ENCODE measurements at regions not wholly inside any gene's neighbourhood (a gene's known extent, or its start where the extent isn't known, plus 50 kb on each side); places are given as distances from the start of the nearest gene placed in this dataset.

DNA sequence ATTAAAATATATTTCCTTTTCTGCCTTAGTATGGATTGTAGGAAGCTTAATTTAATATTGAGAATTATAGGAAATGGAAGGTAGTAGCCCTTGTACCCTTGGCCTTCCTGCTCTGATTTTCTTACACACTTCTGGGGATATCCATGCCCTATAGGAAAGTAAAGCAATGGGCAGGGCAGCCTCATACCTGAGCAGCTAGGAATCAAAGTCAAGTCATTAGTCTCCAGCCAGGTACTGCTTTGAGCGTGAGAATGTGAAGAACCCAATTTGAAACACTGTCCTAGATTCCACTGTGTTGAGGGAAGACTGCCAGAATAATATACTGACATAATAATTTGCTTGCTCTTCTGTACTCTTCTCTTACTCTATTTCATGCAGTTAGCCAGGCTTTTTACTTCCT lies 51.0 kb upstream of the L3MBTL3 start:
- Histone ChIP-seq H3K9ac (ENCODE audit: low read depth, low read length) (no peak overlapping the region), H3K27me3 (ENCODE audit: control insufficient read depth, insufficient read depth, low read length) (no peaks in the 10 kb centered on the region), H3K27ac (ENCODE audit: low read depth, low read length) (no peak overlapping the region), H3K9me3 (ENCODE audit: control insufficient read depth, insufficient read depth, low read length) (peaks cover 6% of the 10 kb centered on the region; the same call in 1 of the 2 replicates), H3K36me3 (ENCODE audit: control insufficient read depth, insufficient read depth, low read length) (no peaks in the 10 kb centered on the region), H3K4me3 (ENCODE audit: low read depth, low read length) (no peak overlapping the region), H3K4me1 (ENCODE audit: control insufficient read depth, insufficient read depth, low read length) (peaks cover 14% of the 10 kb centered on the region; the same call in 1 of the 2 replicates)

DNA sequence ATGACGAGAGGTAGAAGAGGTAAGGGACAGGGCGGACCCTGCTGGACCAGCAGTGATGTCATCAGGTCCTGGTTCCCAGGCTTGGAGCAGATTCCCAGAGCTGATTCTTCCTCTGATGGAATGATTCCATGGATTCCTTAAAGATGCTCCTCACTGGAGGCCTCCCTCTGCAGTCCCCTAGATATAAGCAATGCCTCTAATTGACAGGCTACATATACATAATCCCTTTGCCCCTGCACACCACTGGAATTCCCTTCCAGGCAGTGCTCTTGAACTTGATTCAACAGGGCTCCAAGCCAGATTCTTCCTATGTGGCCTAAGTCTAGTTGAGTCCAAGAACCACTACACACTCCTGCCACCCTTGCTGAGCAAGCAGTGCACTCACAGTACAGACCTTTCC lies 52.3 kb upstream of the L3MBTL3 start:
- Histone ChIP-seq H3K27me3 (ENCODE audit: control insufficient read depth, insufficient read depth, low read length) (no peaks in the 10 kb centered on the region), H3K9me3 (ENCODE audit: control insufficient read depth, insufficient read depth, low read length) (peaks cover 6% of the 10 kb centered on the region; the same call in 1 of the 2 replicates), H3K36me3 (ENCODE audit: control insufficient read depth, insufficient read depth, low read length) (no peaks in the 10 kb centered on the region), H3K4me1 (ENCODE audit: control insufficient read depth, insufficient read depth, low read length) (peaks cover 14% of the 10 kb centered on the region; the same call in 1 of the 2 replicates), H3K27ac (ENCODE audit: low read depth, low read length) (no peak overlapping the region), H3K4me3 (ENCODE audit: low read depth, low read length) (no peak overlapping the region), H3K9ac (ENCODE audit: low read depth, low read length) (no peak overlapping the region)

DNA sequence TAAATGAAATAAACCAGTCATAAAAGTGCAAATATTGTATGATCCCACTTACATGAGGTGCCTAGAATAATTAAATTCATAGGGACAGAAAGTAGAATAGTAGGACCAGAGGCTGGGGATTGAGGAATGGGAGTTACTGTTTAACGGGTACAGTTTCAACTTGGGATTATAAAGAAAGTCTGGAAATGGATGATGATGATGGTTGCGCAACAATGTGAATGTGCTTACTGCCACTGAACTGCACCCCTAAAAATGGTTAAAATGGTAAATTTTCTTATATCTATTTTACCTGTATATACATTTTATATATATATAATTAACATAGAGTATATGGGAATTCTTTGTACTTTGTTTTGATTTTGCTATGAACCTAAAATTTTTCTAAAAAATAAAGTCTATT lies 53.3 kb upstream of the L3MBTL3 start:
- no peak overlapping the region for H3K9ac ChIP-seq (ENCODE audit: low read depth, low read length)
- no peak overlapping the region for H3K4me3 ChIP-seq (ENCODE audit: low read depth, low read length)
- peaks cover 6% of the 10 kb centered on the region; the same call in 1 of the 2 replicates for H3K9me3 ChIP-seq (ENCODE audit: control insufficient read depth, insufficient read depth, low read length)
- H3K36me3 ChIP-seq (ENCODE audit: control insufficient read depth, insufficient read depth, low read length), result no peaks in the 10 kb centered on the region
- H3K27me3 ChIP-seq (ENCODE audit: control insufficient read depth, insufficient read depth, low read length), result no peaks in the 10 kb centered on the region
- peaks cover 14% of the 10 kb centered on the region; the same call in 1 of the 2 replicates for H3K4me1 ChIP-seq (ENCODE audit: control insufficient read depth, insufficient read depth, low read length)
- H3K27ac ChIP-seq (ENCODE audit: low read depth, low read length), result no peak overlapping the region

DNA sequence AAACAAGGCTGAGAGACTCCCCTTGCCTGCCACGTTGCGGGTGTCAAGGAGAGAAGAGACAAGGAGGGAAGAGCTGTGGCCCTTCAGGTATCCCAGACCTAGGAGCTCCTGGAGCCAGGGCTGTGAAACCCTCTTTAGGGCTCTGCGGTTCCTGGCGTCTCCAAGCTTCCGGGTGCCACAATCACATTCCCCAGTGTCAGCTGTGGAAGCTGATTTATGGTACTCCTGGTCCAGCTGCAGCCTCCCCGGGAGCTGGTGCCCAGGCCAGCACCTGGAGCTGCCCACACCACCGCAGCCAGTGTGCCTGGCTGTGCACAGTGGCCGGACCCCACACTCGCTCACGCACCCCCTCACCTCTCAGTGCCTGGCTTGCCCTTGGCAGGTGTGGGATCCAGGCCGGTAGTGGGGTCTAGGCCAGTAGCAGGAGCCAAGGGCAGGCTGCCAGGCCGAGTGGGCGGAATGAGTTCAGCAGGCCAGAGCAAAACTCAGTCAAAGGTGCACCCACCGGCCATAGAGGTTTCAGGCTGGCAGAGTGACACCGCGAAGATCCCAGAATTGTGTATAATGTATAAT lies 58.9 kb upstream of the L3MBTL3 start:
- Histone ChIP-seq H3K9me3 (ENCODE audit: control insufficient read depth, insufficient read depth, low read length) (0 out of 2 replicates have a peak, but pooled peaks cover 2% of the 10 kb centered on the region), H3K27me3 (ENCODE audit: control insufficient read depth, insufficient read depth, low read length) (no peaks in the 10 kb centered on the region), H3K36me3 (ENCODE audit: control insufficient read depth, insufficient read depth, low read length) (no peaks in the 10 kb centered on the region), H3K4me1 (ENCODE audit: control insufficient read depth, insufficient read depth, low read length) (no peaks in the 10 kb centered on the region), H3K4me3 (ENCODE audit: low read depth, low read length) (no peak overlapping the region), H3K9ac (ENCODE audit: low read depth, low read length) (no peak overlapping the region), H3K27ac (ENCODE audit: low read depth, low read length) (no peak overlapping the region)

DNA sequence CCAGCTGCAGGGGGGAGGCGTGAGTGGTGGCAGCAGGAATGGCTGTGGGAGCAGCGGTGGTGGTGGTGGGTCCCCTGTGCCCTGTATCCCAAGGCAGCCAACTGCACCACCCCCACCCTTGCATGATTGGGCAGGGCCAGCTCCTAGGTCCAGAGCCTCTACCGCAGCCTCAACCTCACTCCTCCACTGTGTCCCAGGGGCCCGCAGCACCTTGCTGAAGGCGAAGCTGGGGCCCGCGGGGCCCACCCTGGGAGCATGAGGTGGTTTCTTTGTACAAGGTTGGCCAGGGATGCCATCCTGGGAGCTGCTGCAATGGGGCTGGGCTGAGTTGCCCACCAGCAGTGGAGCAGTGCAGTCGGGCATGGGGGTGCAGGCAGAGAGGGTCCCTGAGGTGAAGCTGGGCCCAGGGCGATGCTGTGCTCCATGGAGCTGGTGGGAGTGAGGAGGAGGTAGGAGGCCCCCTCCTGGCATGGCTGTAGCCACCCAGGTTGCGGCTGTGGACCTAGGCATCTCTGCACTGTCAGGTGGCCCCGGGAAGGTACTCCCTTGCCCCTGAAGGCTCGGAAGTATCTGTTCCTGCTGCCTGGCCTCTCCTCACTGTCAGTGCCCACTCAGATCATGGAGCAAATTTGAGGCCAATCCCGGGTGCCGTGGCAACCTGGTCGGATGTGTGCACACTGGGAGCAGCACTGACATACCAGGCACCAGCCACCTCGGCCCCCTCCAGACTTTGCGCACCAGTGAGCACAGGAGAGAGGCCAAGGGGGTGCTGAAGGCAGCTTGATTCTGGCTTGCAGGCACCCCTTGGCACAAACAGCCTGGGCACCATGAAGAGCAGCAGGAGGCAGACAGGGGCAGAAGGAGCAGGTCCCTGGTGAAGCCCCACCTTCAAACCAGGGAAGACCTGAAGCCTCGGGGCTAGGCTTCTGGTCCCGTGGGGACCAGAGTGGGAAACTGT lies 60.2 kb upstream of the L3MBTL3 start:
- H3K36me3 ChIP-seq (ENCODE audit: control insufficient read depth, insufficient read depth, low read length), result no peaks in the 10 kb centered on the region
- no peak overlapping the region for H3K27ac ChIP-seq (ENCODE audit: low read depth, low read length)
- H3K9me3 ChIP-seq (ENCODE audit: control insufficient read depth, insufficient read depth, low read length), result no peaks in the 10 kb centered on the region
- H3K27me3 ChIP-seq (ENCODE audit: control insufficient read depth, insufficient read depth, low read length), result no peaks in the 10 kb centered on the region
- H3K4me1 ChIP-seq (ENCODE audit: control insufficient read depth, insufficient read depth, low read length), result no peaks in the 10 kb centered on the region
- H3K4me3 ChIP-seq (ENCODE audit: low read depth, low read length), result no peak overlapping the region
- no peak overlapping the region for H3K9ac ChIP-seq (ENCODE audit: low read depth, low read length)

DNA sequence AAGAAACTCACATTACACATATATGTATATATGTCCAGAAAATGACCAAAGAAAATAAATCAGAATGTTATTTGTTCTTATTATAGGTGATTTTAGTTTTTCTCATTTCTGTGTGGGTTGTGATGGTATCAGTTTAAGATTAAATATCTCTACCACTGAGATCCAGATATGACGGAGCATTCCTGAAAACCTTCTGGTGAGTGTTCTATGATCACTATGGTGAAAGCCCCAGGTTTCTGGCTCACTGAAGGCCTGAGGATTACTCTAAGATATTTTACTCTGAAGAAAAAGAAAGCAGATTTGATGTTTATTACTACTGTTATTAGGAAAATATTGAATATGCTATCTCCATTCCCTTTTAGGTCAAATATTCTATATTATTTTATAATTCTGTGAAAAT lies 62.8 kb upstream of the L3MBTL3 start:
- H3K9me3 ChIP-seq (ENCODE audit: control insufficient read depth, insufficient read depth, low read length), result no peaks in the 10 kb centered on the region
- H3K9ac ChIP-seq (ENCODE audit: low read depth, low read length), result no peak overlapping the region
- H3K4me1 ChIP-seq (ENCODE audit: control insufficient read depth, insufficient read depth, low read length), result no peaks in the 10 kb centered on the region
- no peaks in the 10 kb centered on the region for H3K27me3 ChIP-seq (ENCODE audit: control insufficient read depth, insufficient read depth, low read length)
- H3K4me3 ChIP-seq (ENCODE audit: low read depth, low read length), result no peak overlapping the region
- no peak overlapping the region for H3K27ac ChIP-seq (ENCODE audit: low read depth, low read length)
- H3K36me3 ChIP-seq (ENCODE audit: control insufficient read depth, insufficient read depth, low read length), result no peaks in the 10 kb centered on the region

DNA sequence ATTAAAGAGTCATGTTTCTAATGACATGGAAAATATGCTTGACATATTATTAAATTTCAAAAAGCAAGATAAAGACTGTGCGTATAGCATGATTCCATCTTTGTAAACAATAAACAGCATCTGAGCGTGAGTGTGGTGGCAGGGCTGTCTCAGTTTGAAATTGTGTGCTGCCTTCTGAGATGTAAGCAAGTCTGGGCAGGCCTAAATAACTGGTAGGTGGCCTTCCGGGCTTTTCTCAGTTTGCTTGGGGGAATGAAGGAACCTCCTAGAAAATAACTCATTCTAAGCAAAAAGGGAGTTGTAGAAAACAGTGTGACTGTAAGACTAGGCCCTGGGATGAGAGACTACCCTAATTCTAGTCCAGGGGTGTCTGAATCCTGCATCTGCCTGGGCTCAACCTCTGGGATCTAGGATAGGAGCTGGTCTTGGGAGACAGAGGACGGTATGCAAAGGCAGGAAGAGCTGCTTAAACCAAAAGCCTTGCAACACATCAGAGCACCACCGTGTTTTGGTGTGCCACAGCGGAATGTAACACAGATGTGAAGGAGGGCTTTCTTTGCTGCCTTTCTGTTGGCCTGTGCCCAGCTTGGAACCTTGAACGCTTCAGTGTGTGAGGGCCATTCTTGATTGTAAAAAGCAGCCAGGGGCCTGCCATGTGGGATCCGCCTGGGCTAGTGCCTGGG lies 63.5 kb upstream of the L3MBTL3 start:
- no peak overlapping the region for H3K4me3 ChIP-seq (ENCODE audit: low read depth, low read length)
- H3K36me3 ChIP-seq (ENCODE audit: control insufficient read depth, insufficient read depth, low read length), result no peaks in the 10 kb centered on the region
- H3K9ac ChIP-seq (ENCODE audit: low read depth, low read length), result no peak overlapping the region
- H3K27me3 ChIP-seq (ENCODE audit: control insufficient read depth, insufficient read depth, low read length), result no peaks in the 10 kb centered on the region
- no peaks in the 10 kb centered on the region for H3K9me3 ChIP-seq (ENCODE audit: control insufficient read depth, insufficient read depth, low read length)
- no peaks in the 10 kb centered on the region for H3K4me1 ChIP-seq (ENCODE audit: control insufficient read depth, insufficient read depth, low read length)
- peak overlapping the region; percentile 19 for H3K27ac ChIP-seq (ENCODE audit: low read depth, low read length)

DNA sequence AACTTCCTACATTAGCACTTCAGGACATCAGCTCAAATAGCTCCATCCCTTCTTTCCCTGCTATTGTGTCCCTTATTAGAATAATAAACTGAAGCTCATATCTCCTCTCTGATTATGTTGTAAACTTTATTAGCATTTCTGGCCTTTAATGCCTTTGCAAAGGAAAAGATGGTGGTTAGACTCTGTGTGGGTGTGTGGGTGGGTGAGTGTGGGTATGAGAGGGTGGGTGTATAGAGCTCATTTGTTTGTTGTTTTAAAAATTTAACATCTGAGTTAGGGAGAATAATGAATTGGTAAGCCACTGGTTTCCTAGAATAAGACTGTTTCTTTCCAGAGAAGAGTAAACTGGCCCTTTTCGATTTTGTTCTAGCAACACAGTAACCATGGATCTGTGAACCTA lies 70.6 kb upstream of the L3MBTL3 start:
- Histone ChIP-seq H3K9ac (ENCODE audit: low read depth, low read length) (no peak overlapping the region), H3K27ac (ENCODE audit: low read depth, low read length) (no peak overlapping the region), H3K36me3 (ENCODE audit: control insufficient read depth, insufficient read depth, low read length) (no peaks in the 10 kb centered on the region), H3K27me3 (ENCODE audit: control insufficient read depth, insufficient read depth, low read length) (no peaks in the 10 kb centered on the region), H3K4me3 (ENCODE audit: low read depth, low read length) (no peak overlapping the region), H3K9me3 (ENCODE audit: control insufficient read depth, insufficient read depth, low read length) (no peaks in the 10 kb centered on the region), H3K4me1 (ENCODE audit: control insufficient read depth, insufficient read depth, low read length) (peaks cover 18% of the 10 kb centered on the region)

DNA sequence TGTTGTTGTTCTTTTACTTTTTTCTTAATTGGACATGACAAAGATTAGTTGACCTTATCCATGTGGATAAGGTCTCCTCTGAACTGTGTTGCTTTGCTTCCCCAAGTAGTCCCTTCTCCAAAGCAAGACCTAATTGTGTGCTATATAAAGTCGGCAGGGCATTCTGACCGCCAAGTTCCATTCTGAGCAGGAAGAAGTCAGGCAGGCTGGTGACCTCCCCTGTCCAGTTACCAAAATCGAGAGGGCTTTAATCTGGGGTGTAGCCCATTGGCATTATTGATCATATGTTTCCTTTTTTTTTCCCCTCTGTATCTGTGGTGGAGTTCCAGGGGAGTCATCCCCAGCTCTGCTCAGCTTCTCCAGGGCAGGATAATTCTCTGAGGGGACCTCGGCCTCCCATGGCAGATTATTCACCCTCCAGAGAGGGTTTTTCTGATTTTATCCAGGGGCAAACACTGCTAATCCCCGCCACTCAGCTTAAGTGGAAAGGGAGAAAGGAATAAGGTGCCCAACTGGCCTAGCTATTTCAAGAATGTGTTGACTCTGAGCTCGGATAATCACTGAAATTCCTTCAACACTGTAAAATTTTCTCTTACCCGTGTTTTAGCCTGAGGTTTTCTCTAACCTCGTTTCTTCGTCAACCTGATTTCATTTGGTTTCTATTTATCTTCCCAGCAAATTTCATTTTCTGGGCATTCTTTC lies 71.8 kb upstream of the L3MBTL3 start:
- no peaks in the 10 kb centered on the region for H3K27me3 ChIP-seq (ENCODE audit: control insufficient read depth, insufficient read depth, low read length)
- no peak overlapping the region; the same call in 1 of the 2 replicates for H3K4me3 ChIP-seq (ENCODE audit: low read depth, low read length)
- H3K9me3 ChIP-seq (ENCODE audit: control insufficient read depth, insufficient read depth, low read length), result no peaks in the 10 kb centered on the region
- H3K27ac ChIP-seq (ENCODE audit: low read depth, low read length), result peak overlapping the region; percentile 31
- H3K9ac ChIP-seq (ENCODE audit: low read depth, low read length), result peak overlapping the region; percentile 11; the same call in 1 of the 2 replicates
- no peaks in the 10 kb centered on the region for H3K36me3 ChIP-seq (ENCODE audit: control insufficient read depth, insufficient read depth, low read length)
- peaks cover 18% of the 10 kb centered on the region for H3K4me1 ChIP-seq (ENCODE audit: control insufficient read depth, insufficient read depth, low read length)

DNA sequence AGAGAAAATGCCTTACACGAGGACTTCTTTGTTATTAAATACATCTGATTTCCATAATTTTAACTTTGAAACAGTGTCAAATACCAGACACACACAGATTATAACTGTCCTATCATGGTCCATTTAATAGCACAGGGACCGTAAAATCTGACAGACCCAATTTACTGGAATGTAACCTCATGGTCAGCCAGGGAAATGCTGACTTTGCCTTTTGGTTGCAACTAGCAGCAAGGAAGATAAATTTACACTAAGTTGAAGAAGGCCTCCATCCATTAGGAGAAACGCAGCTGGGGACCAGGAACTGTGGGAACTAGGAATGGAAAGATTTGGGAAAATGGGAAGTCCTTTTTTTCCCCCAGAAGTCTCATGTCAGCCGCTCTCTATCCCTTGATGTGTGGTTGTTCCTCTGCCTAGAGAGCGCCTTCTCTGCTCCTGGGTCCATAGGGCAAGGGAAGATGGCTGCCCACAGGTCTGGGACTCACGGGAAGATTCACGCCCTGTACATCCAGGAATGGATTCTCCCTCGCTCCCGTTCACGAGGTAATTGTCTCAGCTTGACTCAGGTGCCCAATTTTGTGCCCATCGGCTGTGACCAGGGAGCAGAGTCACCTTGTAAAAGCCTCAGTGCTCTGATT lies 74.6 kb upstream of the L3MBTL3 start:
- H3K27me3 ChIP-seq (ENCODE audit: control insufficient read depth, insufficient read depth, low read length), result no peaks in the 10 kb centered on the region
- peaks cover 20% of the 10 kb centered on the region for H3K4me1 ChIP-seq (ENCODE audit: control insufficient read depth, insufficient read depth, low read length)
- no peak overlapping the region for H3K4me3 ChIP-seq (ENCODE audit: low read depth, low read length)
- H3K9me3 ChIP-seq (ENCODE audit: control insufficient read depth, insufficient read depth, low read length), result no peaks in the 10 kb centered on the region
- H3K27ac ChIP-seq (ENCODE audit: low read depth, low read length), result no peak overlapping the region
- no peaks in the 10 kb centered on the region for H3K36me3 ChIP-seq (ENCODE audit: control insufficient read depth, insufficient read depth, low read length)
- H3K9ac ChIP-seq (ENCODE audit: low read depth, low read length), result no peak overlapping the region
